KG1 (cell line): ENCODE measurements at regions not wholly inside any gene's neighbourhood (a gene's known extent, or its start where the extent isn't known, plus 50 kb on each side); places are given as distances from the start of the nearest gene placed in this dataset.

Experiments
- DNase-seq: peaks from one replicate; lab custom pipeline; 2025; lab: John Stamatoyannopoulos, UW

- DNase-seq, result no peak
These were observed 108.8 kb downstream of the SQOR start for GRCh38 chr15:45743426-45744235.

GRCh38 chr15:45744236-45744589 lies 109.4 kb downstream of the SQOR start:
- DNase-seq, result no peak

DNA sequence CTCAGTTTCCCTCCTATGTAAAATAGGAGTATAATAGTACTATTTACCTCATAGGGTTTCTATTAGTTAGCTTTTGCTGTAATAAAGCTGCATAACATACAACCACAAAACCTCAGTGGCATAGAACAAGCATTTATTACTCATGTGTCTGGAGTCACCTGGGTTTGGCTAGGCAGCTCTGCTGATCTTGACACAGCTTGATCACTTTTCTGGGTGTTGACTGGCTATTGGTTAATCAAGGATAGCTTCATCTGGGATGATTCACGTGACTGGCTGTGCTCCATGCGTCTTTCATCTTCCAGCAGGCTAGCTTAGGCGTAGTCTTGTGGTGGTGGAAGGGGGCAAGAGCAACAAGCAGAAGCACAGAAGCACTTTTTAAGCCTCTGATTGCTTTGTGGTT lies 112.6 kb downstream of the SQOR start:
- no peak for DNase-seq

DNA sequence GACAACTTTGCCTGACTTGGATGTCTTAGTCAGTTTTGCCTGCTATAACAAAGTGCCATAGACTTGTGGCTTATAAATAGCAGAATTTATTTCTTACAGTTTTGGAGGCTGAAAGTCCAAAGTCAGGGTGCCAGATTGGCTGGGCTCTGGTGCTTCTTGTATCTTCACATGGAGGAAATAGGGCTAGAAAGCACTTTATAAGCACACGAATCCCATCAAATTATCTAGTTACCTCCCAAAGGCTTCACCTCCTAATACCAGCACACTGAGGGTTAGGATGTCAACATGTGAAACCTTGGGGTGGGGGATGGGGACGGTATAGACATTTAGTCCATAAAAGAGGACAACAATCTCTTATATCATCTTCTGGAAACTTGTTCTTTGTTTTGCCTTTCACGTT lies 116.8 kb downstream of the SQOR start:
- DNase-seq, result no peak

- no peak for DNase-seq
These were observed 125.1 kb downstream of the SQOR start for GRCh38 chr15:45759936-45760335.

GRCh38 chr15:45762726-45763125 lies 127.9 kb downstream of the SQOR start:
- DNase-seq, result no peak

DNA sequence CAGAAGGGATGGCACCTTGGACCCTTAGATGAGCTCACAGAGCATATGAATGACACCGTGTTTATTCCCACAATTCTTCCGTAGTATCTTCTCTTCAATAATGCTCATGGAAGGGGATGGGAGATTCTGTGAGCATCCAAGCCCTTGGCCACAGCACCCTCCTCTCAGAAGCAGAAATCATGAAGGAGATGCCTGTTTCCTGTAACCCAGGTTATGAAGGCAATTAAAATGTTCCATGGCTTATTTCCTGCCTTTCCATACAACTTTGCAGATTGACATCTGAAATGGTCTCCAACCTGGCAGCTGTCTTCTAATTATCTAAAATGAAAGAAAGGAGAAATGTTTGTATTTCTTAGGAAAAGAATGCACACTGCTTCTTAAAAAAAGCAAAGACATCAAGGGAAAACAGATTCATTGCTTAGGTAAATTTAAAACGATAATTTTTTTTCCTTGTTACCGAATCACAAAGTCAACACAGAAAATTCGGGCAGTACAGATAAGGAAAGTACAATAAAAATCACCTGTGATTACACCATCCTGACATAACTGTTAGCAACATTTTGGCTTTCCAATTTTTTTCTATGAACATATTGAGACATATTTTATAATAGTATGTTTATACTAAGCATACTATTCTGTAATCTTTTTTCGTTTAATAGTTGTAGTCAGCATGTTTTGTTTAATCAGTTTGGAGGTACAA lies 128.5 kb downstream of the SQOR start:
- DNase-seq, result no peak

DNA sequence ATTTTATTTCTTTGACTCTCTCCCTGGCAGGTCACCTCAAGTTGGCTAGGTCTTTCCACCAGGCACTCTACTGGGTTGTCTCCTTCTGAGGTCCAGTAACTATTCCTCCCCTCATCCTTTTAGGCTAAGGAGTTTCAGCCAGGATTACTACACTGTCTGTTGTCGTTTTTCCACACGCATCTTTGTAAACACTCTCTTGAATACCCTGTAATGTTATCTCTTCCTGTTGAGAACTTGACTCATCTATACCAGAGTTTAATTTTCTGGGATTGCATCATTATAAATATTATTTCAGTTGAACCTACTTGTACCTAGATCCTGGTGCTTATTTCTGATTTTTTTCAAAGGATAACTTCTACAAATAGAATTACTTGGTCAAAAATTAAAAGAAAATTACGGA lies 138.3 kb downstream of the SQOR start:
- no peak for DNase-seq

GRCh38 chr15:45776772-45777171 lies 141.9 kb downstream of the SQOR start:
- no peak for DNase-seq

GRCh38 chr15:45777781-45778180 lies 143.0 kb downstream of the SQOR start:
- no peak for DNase-seq

GRCh38 chr15:45780352-45780751 lies 145.5 kb downstream of the SQOR start:
- DNase-seq, result no peak

DNA sequence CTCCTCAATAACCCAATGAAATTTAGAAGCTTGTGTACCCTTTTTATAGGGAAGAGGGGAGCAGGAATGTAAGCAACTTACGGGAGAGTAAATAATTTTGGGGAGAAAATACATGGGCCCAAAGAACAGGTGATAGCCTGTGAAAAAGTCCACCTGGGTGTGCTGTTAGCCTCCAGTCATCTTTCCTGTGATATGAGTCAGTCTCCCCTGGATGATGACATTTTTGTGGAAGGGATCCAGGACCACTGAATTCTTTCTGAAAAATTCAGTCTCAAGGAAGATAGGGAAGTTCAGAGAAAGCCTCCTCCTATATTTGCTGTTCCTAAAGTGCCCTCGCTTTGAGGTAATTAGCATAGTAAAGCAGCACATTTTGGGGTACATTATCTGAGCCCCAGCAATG lies 149.8 kb downstream of the SQOR start:
- no peak for DNase-seq

GRCh38 chr15:45785897-45786296 lies 151.1 kb downstream of the SQOR start:
- no peak for DNase-seq

DNA sequence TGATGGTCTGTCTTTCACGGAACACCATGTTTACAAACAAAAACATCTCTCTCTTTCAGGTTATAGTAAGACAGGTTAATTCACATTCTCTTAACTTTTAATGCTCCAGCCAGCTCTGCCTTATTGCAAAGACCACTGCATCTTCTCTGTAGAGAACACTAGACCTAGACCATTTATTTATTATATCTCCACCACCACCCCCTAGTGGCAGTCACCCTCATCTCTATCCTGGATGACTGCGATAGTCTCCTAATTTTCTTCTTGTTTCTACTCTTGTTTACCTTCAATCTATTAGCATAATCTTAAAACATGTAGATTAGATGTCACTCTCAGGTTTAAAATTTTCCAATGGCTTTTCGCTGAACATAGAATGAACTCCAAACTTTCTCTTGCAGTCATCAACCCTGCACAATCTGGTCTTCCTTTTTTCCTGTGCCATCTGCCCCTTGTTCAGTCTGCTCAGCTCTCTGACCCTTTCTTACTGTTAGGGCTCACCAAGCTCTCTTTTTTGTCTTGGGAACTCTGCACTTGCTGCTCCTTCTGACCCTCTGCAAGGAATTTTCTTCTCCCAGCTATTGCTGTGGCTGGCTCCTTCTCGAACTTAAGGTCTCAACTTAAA lies 155.6 kb downstream of the SQOR start:
- DNase-seq, result no peak

- DNase-seq, result no peak
These were observed 159.5 kb downstream of the SQOR start for GRCh38 chr15:45794304-45794703.

DNA sequence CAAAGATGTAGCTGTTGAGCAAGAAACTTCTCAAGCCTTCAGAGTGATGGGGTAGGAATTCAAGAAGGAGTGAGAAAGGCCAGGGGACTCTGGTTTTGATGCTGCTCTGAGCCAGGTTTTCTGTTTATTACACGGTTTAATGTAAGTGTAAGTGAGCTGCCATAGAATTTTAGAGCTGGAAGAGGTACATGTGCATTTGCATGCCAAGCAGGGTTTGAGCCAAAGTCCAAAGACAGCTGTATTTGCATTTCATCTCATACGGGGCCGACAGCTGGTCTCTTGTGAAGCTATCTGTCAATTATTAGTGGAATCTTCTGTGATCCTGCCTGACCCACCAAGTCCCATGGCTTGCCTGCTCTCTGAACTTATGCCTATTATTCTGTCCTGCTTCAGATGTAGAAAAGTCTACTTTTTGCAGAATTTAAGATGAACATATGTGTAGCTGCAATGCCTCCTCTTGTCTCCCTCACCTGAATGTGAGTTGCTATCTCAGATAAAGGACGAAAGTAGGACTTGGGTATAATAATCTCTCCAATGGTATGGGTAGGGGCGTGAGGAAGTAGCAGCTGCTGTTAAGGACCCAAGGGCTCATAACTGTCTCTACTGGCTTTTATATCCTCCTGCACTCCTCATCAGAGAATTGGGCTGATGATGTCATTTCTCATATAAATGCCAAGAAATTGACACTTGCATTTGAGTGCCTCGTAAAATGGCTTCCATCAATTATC lies 160.0 kb downstream of the SQOR start:
- DNase-seq, result no peak

DNA sequence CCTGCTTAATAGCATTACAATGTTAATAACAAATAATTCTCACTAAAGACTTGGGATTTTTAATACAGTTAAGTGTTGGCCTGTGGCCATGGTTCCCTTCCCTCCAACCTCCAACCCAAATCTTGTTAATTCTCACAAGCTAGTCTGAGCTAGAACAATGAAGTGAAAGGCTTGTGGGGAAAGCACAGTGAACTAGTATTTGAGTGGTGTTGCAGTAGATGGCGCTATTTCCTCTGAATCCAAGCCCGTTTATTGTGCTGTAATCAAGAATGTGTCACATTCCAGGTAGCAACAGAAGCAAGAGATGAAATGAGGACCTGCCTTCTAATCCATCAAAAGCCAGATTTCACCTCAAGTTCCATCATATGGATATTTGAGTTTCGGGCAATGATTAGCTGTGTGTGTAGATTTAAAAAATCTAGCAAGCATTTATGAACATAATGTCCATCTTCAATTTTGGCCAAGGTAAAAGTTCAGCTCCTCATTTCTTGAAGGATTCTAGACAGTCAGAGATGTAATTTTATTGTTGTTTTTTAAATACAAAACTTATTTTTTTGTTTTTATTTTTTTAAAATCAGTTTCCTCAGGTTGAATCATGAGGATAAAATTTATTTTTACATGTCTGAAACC lies 160.7 kb downstream of the SQOR start:
- no peak for DNase-seq

DNA sequence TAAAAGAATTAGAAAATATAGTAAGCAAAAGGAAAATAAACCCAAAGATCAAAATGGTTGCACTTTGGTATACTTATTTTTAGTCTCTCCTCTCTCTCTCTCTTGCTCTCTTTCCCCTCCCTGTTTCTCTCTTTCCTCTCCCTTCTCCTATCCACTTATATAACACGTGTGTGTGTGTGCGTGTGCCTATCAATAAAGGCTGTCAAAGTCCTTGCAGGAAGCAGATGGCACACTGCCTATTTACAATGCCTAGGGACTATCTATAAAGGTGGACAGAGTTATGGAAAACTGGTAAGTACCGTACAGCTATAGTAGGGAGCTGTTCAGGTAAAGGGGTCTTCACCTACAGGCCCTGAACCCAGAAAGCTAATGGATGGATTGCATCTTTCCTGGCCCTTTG lies 161.6 kb downstream of the SQOR start:
- DNase-seq, result no peak

DNA sequence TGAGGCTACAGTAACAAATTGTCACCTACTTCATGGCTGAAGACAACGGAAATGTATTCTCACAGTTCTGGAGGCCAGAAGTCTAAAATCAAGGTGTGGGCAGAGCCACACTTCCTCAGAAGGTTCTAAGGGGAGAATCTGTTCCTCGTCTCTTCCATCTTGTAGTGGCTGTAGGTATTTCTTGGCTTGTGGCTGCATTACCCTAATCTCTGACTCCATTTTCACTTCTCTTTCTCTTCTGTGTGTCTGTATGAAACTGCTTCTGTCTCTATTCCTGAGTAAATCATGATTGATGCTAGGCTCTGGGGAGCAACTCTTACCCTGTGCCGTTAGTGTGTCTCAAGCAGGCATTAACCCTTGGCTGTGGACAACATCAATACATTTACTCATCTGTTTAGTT lies 164.7 kb downstream of the SQOR start:
- no peak for DNase-seq

DNA sequence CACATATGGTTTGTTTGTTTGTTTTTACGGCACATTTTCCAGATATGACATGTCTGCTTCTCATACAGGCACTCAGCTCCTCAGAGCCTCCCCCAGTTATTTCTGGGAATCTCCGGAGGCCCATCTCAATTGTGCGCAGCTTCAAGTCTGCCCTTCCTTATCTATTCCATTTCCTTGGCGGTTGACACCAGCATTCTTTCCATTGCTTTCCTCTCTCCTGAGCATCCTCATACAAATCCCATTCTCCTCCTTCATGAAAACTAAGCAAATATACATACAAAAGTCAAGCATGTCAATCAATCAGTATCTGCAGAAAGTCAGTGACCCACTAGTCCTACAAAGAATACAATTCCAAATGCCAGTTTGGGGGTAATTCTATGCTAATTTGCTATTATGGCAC lies 166.7 kb downstream of the SQOR start:
- DNase-seq, result no peak

DNA sequence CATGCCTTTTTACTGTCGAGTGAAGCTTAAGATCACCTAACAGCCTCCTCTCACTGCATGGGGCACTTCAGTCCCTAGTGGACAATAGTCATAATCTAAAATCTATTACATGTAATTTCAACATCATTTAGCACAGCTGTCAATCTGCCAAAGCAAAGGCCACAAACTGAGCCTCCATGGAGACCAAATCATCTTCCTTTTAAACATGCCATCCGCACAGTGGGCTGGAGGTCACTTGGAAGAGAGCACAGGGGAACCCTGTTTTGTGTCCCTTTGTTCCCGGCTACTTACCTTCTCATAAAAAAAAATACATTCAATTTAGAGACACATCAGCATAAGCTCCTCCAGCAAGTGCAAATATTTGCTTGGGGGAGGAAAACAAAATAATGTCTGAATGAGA lies 167.3 kb downstream of the SQOR start:
- no peak for DNase-seq

- no peak for DNase-seq
These were observed 169.2 kb downstream of the SQOR start for GRCh38 chr15:45804028-45804427.
